OCI-LY3 (cell line): ENCODE measurements at regions not wholly inside any gene's neighbourhood (a gene's known extent, or its start where the extent isn't known, plus 50 kb on each side); places are given as distances from the start of the nearest gene placed in this dataset.

Experiments used
- H2AFZ ChIP-seq: fragments of 200-600, 300-600 bp; shearing (Covaris generic); 2 replicates; pipeline ENCODE4 v1.6.0; 2014; ENCODE audit warnings: antibody characterized with exemption, low read depth, low read length
- H3K27ac ChIP-seq: fragments of 200-600, 300-600 bp; sonication (generic); 2 replicates; pipeline ENCODE4 v1.5.1; 2014; ENCODE audit warnings: mild to moderate bottlenecking, low read length, moderate library complexity, mixed read lengths
- H3K27me3 ChIP-seq: fragments of 200-600, 300-600 bp; sonication (generic); 2 replicates; pipeline ENCODE4 v1.6.1; 2014; ENCODE audit warnings: low read depth, low read length, mixed read lengths
- H3K36me3 ChIP-seq: fragments of 200-600, 300-600 bp; sonication (generic); replicated peaks from 2 replicates; pipeline ENCODE3; 2014; ENCODE audit warnings: low read depth, low read length, mixed read lengths
- H3K4me1 ChIP-seq: fragments of 300-600, 200-600 bp; sonication (generic); 2 replicates; pipeline ENCODE4 v1.6.1; 2014; ENCODE audit warnings: low read length, mixed read lengths
- H3K4me2 ChIP-seq: fragments of 200-600, 300-600 bp; sonication (generic); 2 replicates; pipeline ENCODE4 v1.6.1; 2014; ENCODE audit warnings: low read length, mixed read lengths
- H3K4me3 ChIP-seq: fragments of 300-600, 200-600 bp; sonication (generic); 2 replicates; pipeline ENCODE4 v1.5.1; 2014; ENCODE audit warnings: antibody characterized with exemption, mild to moderate bottlenecking, low read length, moderate library complexity
- H3K79me2 ChIP-seq: fragments of 300-600, 200-600 bp; shearing (Covaris generic); 2 replicates; pipeline ENCODE4 v1.6.1; 2014; ENCODE audit warnings: mild to moderate bottlenecking, low read length, mixed read lengths
- H3K9ac ChIP-seq: fragments of 300-600, 200-600 bp; shearing (Covaris generic); 2 replicates; pipeline ENCODE4 v1.6.0; 2014; ENCODE audit warnings: mild to moderate bottlenecking, low read length, moderate library complexity
- H3K9me3 ChIP-seq: fragments of 200-600, 300-600 bp; shearing (Covaris generic); 2 replicates; pipeline ENCODE4 v1.6.1; 2014; ENCODE audit warnings: low read length, mixed read lengths; ENCODE audit not compliant: insufficient read depth
- H4K20me1 ChIP-seq: fragments of 200-600, 300-600 bp; sonication (generic); 2 replicates; pipeline ENCODE4 v1.6.1; 2016; ENCODE audit warnings: low read length, mixed read lengths; ENCODE audit not compliant: insufficient read depth
- EZH2phosphoT487 ChIP-seq: fragments of 200-600 bp; shearing (Covaris generic); IDR thresholded peaks from 2 replicates; pipeline ENCODE4 v1.6.1; 2018; ENCODE audit warnings: antibody characterized with exemption, mixed run types, low read depth
- TF ChIP-seq, protein P1 (sequence below): fragments of 200-600, 300-600 bp; sonication (generic); IDR thresholded peaks from 2 replicates; pipeline ENCODE4 v1.5.1; 2014; ENCODE audit warnings: antibody characterized with exemption, low read length, low read depth

DNA sequence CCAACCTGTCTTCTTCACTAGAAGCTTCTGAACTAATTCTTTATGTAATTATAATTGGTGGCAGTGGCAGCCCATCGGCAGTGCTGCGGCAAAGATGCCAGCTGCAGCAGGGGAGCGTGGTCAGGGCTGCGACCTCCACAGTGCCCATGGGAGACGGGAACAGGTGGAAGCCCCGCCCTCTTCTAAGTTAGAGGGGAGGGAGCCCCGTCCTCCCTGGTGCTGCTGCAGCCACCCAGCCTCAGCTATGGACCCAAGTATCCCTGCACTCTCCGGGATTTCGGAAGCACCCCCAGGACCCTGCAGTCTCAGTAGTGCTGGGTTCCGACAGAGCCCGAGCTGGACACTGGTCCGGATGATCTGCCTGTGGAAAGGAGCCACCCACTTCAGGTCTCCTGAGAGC lies 117.0 kb upstream of the MBL2 start:
- no peaks in the 10 kb centered on the region for H3K79me2 ChIP-seq
- no peaks in the 10 kb centered on the region for H3K36me3 ChIP-seq
- H3K4me1 ChIP-seq: no peaks in the 10 kb centered on the region
- H4K20me1 ChIP-seq: no peaks in the 10 kb centered on the region
- no peak for TF ChIP-seq EZH2phosphoT487
- TF ChIP-seq, protein P1, sequence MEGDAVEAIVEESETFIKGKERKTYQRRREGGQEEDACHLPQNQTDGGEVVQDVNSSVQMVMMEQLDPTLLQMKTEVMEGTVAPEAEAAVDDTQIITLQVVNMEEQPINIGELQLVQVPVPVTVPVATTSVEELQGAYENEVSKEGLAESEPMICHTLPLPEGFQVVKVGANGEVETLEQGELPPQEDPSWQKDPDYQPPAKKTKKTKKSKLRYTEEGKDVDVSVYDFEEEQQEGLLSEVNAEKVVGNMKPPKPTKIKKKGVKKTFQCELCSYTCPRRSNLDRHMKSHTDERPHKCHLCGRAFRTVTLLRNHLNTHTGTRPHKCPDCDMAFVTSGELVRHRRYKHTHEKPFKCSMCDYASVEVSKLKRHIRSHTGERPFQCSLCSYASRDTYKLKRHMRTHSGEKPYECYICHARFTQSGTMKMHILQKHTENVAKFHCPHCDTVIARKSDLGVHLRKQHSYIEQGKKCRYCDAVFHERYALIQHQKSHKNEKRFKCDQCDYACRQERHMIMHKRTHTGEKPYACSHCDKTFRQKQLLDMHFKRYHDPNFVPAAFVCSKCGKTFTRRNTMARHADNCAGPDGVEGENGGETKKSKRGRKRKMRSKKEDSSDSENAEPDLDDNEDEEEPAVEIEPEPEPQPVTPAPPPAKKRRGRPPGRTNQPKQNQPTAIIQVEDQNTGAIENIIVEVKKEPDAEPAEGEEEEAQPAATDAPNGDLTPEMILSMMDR: no peak
- H3K9ac ChIP-seq: no peak overlapping the region
- H3K27me3 ChIP-seq: no peaks in the 10 kb centered on the region
- no peak overlapping the region for H3K4me2 ChIP-seq
- H3K4me3 ChIP-seq: no peak overlapping the region
- H3K27ac ChIP-seq: no peak overlapping the region
- no peak overlapping the region for H2AFZ ChIP-seq
- H3K9me3 ChIP-seq: no peaks in the 10 kb centered on the region

DNA sequence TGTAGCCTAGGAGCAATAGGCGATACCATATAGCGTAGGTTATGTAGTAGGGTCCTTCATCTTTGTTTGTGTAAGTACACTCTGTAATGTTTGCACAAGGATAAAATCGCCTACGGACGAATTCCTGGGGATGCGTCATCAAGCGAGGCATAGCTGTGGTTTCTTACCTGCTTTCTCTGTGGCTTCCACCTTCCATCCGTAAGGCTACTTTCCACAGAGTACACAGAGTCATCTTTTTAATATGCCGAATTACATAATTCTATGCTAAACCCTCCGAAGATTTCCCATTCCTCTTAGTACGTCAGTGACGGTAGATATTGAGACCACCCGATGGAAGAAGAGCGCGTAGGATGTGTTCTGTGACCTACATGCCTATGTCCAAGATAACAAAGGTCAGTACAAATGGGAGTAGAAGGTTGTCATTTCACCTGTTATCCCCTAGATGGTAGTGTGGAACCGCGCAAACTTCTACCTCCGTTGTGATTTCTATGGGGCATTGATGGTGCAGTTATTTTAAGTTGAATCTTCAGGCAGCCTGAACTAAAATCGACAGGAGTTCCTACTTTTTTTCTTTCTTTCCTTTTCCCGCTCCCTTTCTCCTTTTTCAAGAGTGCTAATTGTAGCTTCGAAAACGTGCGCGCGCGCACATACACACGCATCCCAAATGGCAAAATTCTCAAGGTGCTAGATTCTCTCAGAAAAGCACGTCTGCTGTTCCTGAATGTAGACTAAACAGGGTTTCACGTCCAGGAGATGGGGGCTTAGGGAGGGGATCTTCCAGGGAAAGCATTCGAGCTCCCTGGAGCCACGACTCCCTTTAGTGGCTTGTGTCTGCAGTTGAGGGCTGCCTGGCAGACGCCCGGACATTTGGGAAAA lies 111.7 kb upstream of the MBL2 start:
- no peak overlapping the region for H3K27ac ChIP-seq
- H3K27me3 ChIP-seq: no peaks in the 10 kb centered on the region
- TF ChIP-seq, protein P1: peak; percentile 68
- TF ChIP-seq EZH2phosphoT487: no peak
- H2AFZ ChIP-seq: peak overlapping the region; percentile 52; the same call in 1 of the 2 replicates
- H3K9ac ChIP-seq: no peak overlapping the region
- no peaks in the 10 kb centered on the region for H3K9me3 ChIP-seq
- H3K4me3 ChIP-seq: peak overlapping the region; percentile 18; the same call in 1 of the 2 replicates
- H4K20me1 ChIP-seq: no peaks in the 10 kb centered on the region
- no peaks in the 10 kb centered on the region for H3K4me1 ChIP-seq
- H3K36me3 ChIP-seq: no peaks in the 10 kb centered on the region
- H3K4me2 ChIP-seq: peak overlapping the region; percentile 56
- H3K79me2 ChIP-seq: no peaks in the 10 kb centered on the region

DNA sequence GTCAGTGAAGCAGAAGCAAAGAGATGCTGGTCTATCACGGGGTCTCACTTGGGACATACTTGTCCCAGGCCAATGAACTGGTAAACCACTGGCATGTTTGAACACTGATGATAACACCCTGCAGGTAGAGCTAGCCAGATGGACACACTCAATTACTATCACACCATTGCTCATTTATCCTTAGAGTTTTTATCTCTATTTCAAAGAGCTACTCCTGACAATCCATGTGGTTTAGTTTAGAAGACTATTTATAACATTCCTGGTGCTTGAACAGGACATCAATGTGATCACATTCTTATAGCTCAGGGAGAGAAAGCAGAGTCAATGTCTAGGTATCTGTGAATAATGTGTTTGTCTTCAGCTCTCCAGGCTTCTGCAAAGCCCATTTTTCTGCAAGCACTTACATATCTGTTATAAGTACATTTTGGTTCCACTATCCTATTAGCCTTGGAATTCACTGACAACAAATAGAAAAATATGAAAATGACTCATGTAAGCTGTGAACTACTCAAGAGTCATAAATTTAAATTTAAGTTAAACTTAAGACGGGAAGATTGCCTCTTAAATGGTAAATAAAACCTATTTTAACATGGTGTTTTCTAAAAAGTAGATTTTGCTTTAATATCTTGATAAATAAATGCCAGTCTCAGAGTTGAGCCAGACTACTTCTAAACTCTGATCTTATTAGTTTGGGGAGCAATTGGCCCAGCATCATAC lies 106.7 kb upstream of the MBL2 start:
- Histone ChIP-seq H3K4me2 (no peak overlapping the region), H3K4me1 (no peaks in the 10 kb centered on the region), H3K27ac (no peak overlapping the region), H3K9me3 (no peaks in the 10 kb centered on the region), H4K20me1 (no peaks in the 10 kb centered on the region), H3K79me2 (no peaks in the 10 kb centered on the region), H3K27me3 (no peaks in the 10 kb centered on the region), H3K4me3 (no peak overlapping the region), H3K9ac (no peak overlapping the region), H3K36me3 (no peaks in the 10 kb centered on the region), H2AFZ (no peak overlapping the region)
- TF ChIP-seq, protein P1: no peak
- TF ChIP-seq EZH2phosphoT487: no peak

DNA sequence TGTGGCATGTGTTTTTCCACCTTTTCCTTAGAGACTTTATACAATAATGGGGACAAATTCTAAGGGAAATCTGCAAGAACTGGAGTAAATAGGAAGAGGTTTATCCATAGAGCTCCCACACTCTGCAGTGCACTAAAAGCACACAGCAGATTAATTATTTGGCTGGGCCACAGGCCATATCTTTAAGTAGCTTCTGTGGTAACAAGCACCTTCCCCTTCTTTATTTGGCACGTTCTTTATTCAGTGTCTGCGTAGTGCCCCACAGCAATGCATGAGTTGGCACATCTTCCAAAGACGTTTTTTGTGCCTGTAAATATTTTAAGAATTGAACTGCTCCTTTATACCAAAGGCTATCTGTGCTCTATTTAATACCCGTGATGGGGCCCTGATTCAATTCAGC lies 104.9 kb upstream of the MBL2 start:
- H3K27me3 ChIP-seq: no peaks in the 10 kb centered on the region
- H3K9ac ChIP-seq: no peak overlapping the region
- H3K27ac ChIP-seq: no peak overlapping the region
- TF ChIP-seq, protein P1: no peak
- TF ChIP-seq EZH2phosphoT487: no peak
- H3K79me2 ChIP-seq: no peaks in the 10 kb centered on the region
- H3K4me3 ChIP-seq: no peak overlapping the region
- H3K36me3 ChIP-seq: no peaks in the 10 kb centered on the region
- H3K4me2 ChIP-seq: no peak overlapping the region
- no peak overlapping the region for H2AFZ ChIP-seq
- H3K4me1 ChIP-seq: no peaks in the 10 kb centered on the region
- H4K20me1 ChIP-seq: no peaks in the 10 kb centered on the region
- H3K9me3 ChIP-seq: no peaks in the 10 kb centered on the region
